ENCODE measurements at regions not wholly inside any gene's neighbourhood (a gene's known extent, or its start where the extent isn't known, plus 50 kb on each side); places are given as distances from the start of the nearest gene placed in this dataset.

- Histone ChIP-seq H3K9me3 (ENCODE audit: low read length) (no peaks in the 10 kb centered on the region), H3K4me2 (ENCODE audit: low read length) (no peak overlapping the region), H3K36me3 (ENCODE audit: insufficient read depth, low read length) (no peaks in the 10 kb centered on the region), H2AFZ (ENCODE audit: low read depth, low read length) (no peak overlapping the region), H4K20me1 (ENCODE audit: insufficient read depth) (no peaks in the 10 kb centered on the region), H3K79me2 (replicated peaks; ENCODE audit: insufficient read depth, low read length) (no peaks in the 10 kb centered on the region), H3K27ac (ENCODE audit: low read length) (no peak overlapping the region), H3K27me3 (ENCODE audit: insufficient read depth, low read depth, low read length) (no peaks in the 10 kb centered on the region), H3K4me3 (ENCODE audit: low read length) (no peak overlapping the region), H3K9me2 (ENCODE audit: insufficient read depth, low read length) (no peaks in the 10 kb centered on the region), H3K9ac (ENCODE audit: low read length) (no peak overlapping the region), H3F3A (ENCODE audit: insufficient read depth, low read length, poor library complexity, severe bottlenecking) (no peaks in the 10 kb centered on the region)
- no peak for TF ChIP-seq EP300 (conservative IDR thresholded peaks at IDR 0.05; ENCODE audit: poor library complexity, severe bottlenecking)
- no peak for TF ChIP-seq RAD21 (conservative IDR thresholded peaks at IDR 0.05)
These were observed 213.2 kb downstream of the C6orf118 start for GRCh38 chr6:165096209-165096608.

GRCh38 chr6:165092881-165093595, 216.4 kb downstream of the C6orf118 start:
- Histone ChIP-seq H3K4me2 (ENCODE audit: low read length) (no peak overlapping the region), H3K36me3 (ENCODE audit: insufficient read depth, low read length) (no peaks in the 10 kb centered on the region), H3K9me2 (ENCODE audit: insufficient read depth, low read length) (no peaks in the 10 kb centered on the region), H4K20me1 (ENCODE audit: insufficient read depth) (no peaks in the 10 kb centered on the region), H3K27ac (ENCODE audit: low read length) (no peak overlapping the region), H3F3A (ENCODE audit: insufficient read depth, low read length, poor library complexity, severe bottlenecking) (no peaks in the 10 kb centered on the region), H2AFZ (ENCODE audit: low read depth, low read length) (no peak overlapping the region), H3K4me3 (ENCODE audit: low read length) (no peak overlapping the region), H3K27me3 (ENCODE audit: insufficient read depth, low read depth, low read length) (no peaks in the 10 kb centered on the region), H3K79me2 (replicated peaks; ENCODE audit: insufficient read depth, low read length) (no peaks in the 10 kb centered on the region), H3K9me3 (ENCODE audit: low read length) (no peaks in the 10 kb centered on the region), H3K9ac (ENCODE audit: low read length) (no peak overlapping the region)
- TF ChIP-seq MXI1 (conservative IDR thresholded peaks at IDR 0.05; ENCODE audit: poor library complexity, severe bottlenecking) (no peak), TAF1 (IDR thresholded peaks at IDR 0.05; ENCODE audit: low read depth) (no peak), REST (IDR thresholded peaks at IDR 0.05; ENCODE audit: borderline replicate concordance) (no peak)

- Histone ChIP-seq H3K9ac (ENCODE audit: low read length) (no peak overlapping the region), H3K27ac (ENCODE audit: low read length) (no peak overlapping the region), H3F3A (ENCODE audit: insufficient read depth, low read length, poor library complexity, severe bottlenecking) (no peaks in the 10 kb centered on the region), H3K9me3 (ENCODE audit: low read length) (no peaks in the 10 kb centered on the region), H3K9me2 (ENCODE audit: insufficient read depth, low read length) (no peaks in the 10 kb centered on the region), H3K36me3 (ENCODE audit: insufficient read depth, low read length) (no peaks in the 10 kb centered on the region), H3K27me3 (ENCODE audit: insufficient read depth, low read depth, low read length) (no peaks in the 10 kb centered on the region), H4K20me1 (ENCODE audit: insufficient read depth) (no peaks in the 10 kb centered on the region), H2AFZ (ENCODE audit: low read depth, low read length) (no peak overlapping the region), H3K4me2 (ENCODE audit: low read length) (no peak overlapping the region), H3K79me2 (replicated peaks; ENCODE audit: insufficient read depth, low read length) (no peaks in the 10 kb centered on the region), H3K4me3 (ENCODE audit: low read length) (no peak overlapping the region)
- TF ChIP-seq TAF1 (IDR thresholded peaks at IDR 0.05; ENCODE audit: low read depth), result no peak
- no peak for TF ChIP-seq RAD21 (conservative IDR thresholded peaks at IDR 0.05)
- no peak for TF ChIP-seq POLR2AphosphoS5 (IDR thresholded peaks at IDR 0.05)
- no peak for TF ChIP-seq SMC3 (conservative IDR thresholded peaks at IDR 0.05; ENCODE audit: poor library complexity)
- no peak for TF ChIP-seq MXI1 (conservative IDR thresholded peaks at IDR 0.05; ENCODE audit: poor library complexity, severe bottlenecking)
- TF ChIP-seq EZH2 (IDR thresholded peaks at IDR 0.05; ENCODE audit: borderline replicate concordance, insufficient read depth, low read length, poor library complexity, severe bottlenecking), result no peak
- TF ChIP-seq CTCF (IDR thresholded peaks at IDR 0.05; ENCODE audit: poor library complexity, severe bottlenecking), result no peak
- TF ChIP-seq REST (IDR thresholded peaks at IDR 0.05; ENCODE audit: borderline replicate concordance), result no peak
- no peak for TF ChIP-seq EP300 (conservative IDR thresholded peaks at IDR 0.05; ENCODE audit: poor library complexity, severe bottlenecking)
These were observed 218.2 kb downstream of the C6orf118 start for GRCh38 chr6:165091121-165091785.

Measured in neural cell (in vitro differentiated cells).